HepG2 (cell line): ENCODE measurements at regions not wholly inside any gene's neighbourhood (a gene's known extent, or its start where the extent isn't known, plus 50 kb on each side); places are given as distances from the start of the nearest gene placed in this dataset.

Experiments used
- ATAC-seq: fragments of 200-7000 bp; cut with Tn5 transposase; 3 replicates; pipeline ENCODE4 v1.9.1; 2020; ENCODE audit warnings: mild to moderate bottlenecking, moderate library complexity
- BruUV-seq: library from RNA; stranded (reverse); fragments of 400-500 nt; replicated peaks from 2 replicates; lab custom pipeline; 2021; lab: Mats Ljungman, UMichigan
- CTCF ChIA-PET: fragments of 300-600 bp; formaldehyde crosslinking; extraction: SDS; loops from one replicate; lab custom pipeline; 2021; ENCODE audit warnings: low total read pairs, inconsistent platforms, low intra/inter-chr PET ratio; lab: Yijun Ruan, JAX
- POLR2A ChIA-PET: fragments of 350-600 bp; sonication (Branson Sonifier 250); formaldehyde crosslinking; loops from one replicate; lab custom pipeline; 2020; ENCODE audit warnings: antibody characterized with exemption, inconsistent platforms; lab: Yijun Ruan, JAX
- DNase-seq: peaks from one replicate; pipeline ENCODE4 v3.0.0-alpha.2; 2015; ENCODE audit warnings: low spot score
- FAIRE-seq: peaks from 3 replicates; lab custom pipeline; 2011; peaks lifted over from hg19 to GRCh38; lab: Jason Lieb, UNC
- H2AFZ ChIP-seq: one replicate; pipeline ENCODE4 v1.6.1; 2011; ENCODE audit warnings: low read length, inconsistent platforms
- H3K27ac ChIP-seq: fragments of 300-600 bp; 3 replicates; pipeline ENCODE4 v1.8.0; 2011; ENCODE audit warnings: mixed run types, mild to moderate bottlenecking, mixed read lengths, low read length, inconsistent platforms; ENCODE audit not compliant: insufficient read depth; ENCODE audit errors: extremely low read length
- H3K27me3 ChIP-seq, 2 experiments: fragments of 200-600 bp in 1 of 2; 2 replicates in 1 of 2; 3 replicates in 1 of 2; pipeline versions ENCODE4 v1.6.0 to v1.8.0; 2011; ENCODE audit warnings: low read length in 2 of 2, mild to moderate bottlenecking in 2 of 2, moderate library complexity in 2 of 2, inconsistent platforms in 1 of 2; ENCODE audit not compliant: insufficient read depth in 2 of 2, control insufficient read depth in 1 of 2
- H3K36me3 ChIP-seq, 2 experiments: fragments of 200-600 bp in 1 of 2; replicated peaks in 1 of 2; 2 replicates in 1 of 2; 3 replicates in 1 of 2; pipeline versions ENCODE4 v1.5.1 to v1.8.0; 2011; ENCODE audit warnings: low read length in 2 of 2, inconsistent platforms in 1 of 2; ENCODE audit not compliant: insufficient read depth in 2 of 2, control insufficient read depth in 1 of 2
- H3K4me1 ChIP-seq: 2 replicates; pipeline ENCODE4 v1.5.1; 2012; ENCODE audit warnings: low read length, inconsistent platforms; ENCODE audit not compliant: insufficient read depth
- H3K4me2 ChIP-seq: 2 replicates; pipeline ENCODE4 v1.6.0; 2011; ENCODE audit warnings: low read depth, low read length, inconsistent platforms
- H3K4me3 ChIP-seq, 3 experiments: fragments of 200-600 bp in 1 of 3; sonication (generic), shearing (Covaris generic) in 1 of 3; replicated peaks in 1 of 3; 2 replicates each; pipeline ENCODE4 v1.5.1; 2011 to 2016; ENCODE audit warnings: low read length in 3 of 3, inconsistent platforms in 2 of 3, low read depth in 2 of 3, mild to moderate bottlenecking in 2 of 3, control low read depth in 1 of 3, mixed read lengths in 1 of 3; ENCODE audit not compliant: insufficient read depth in 1 of 3
- H3K79me2 ChIP-seq: one replicate; pipeline ENCODE4 v1.6.1; 2011; ENCODE audit warnings: low read length, inconsistent platforms; ENCODE audit not compliant: insufficient read depth
- H3K9ac ChIP-seq: 2 replicates; pipeline ENCODE4 v1.6.0; 2011; ENCODE audit warnings: mild to moderate bottlenecking, low read depth, low read length, inconsistent platforms; ENCODE audit not compliant: insufficient read depth
- H3K9me3 ChIP-seq: 2 replicates; pipeline ENCODE4 v1.5.1; 2012; ENCODE audit warnings: mild to moderate bottlenecking, low read length
- H4K20me1 ChIP-seq: 2 replicates; pipeline ENCODE4 v1.6.0; 2011; ENCODE audit warnings: inconsistent platforms, mild to moderate bottlenecking, low read length, moderate library complexity; ENCODE audit not compliant: insufficient read depth
- CTCF ChIP-seq: sonication (generic); formaldehyde crosslinking; IDR thresholded peaks from 2 replicates; pipeline ENCODE4 v1.5.0; 2020; ENCODE audit warnings: mild to moderate bottlenecking, missing genetic modification reagents, moderate library complexity
- HNRNPUL1 ChIP-seq: fragments of 200-400 bp; formaldehyde crosslinking; IDR thresholded peaks from 2 replicates; pipeline ENCODE4 v1.6.1; 2017; ENCODE audit warnings: low read depth, mild to moderate bottlenecking, low read length, moderate library complexity
- STAG1 ChIP-seq: sonication (generic); formaldehyde crosslinking; IDR thresholded peaks from 2 replicates; pipeline ENCODE4 v1.4.0; 2020; ENCODE audit warnings: missing genetic modification reagents
- TFDP2 ChIP-seq: sonication (generic); formaldehyde crosslinking; IDR thresholded peaks from 2 replicates; pipeline ENCODE4 v1.4.0; 2020; ENCODE audit warnings: missing genetic modification reagents
- ZFX ChIP-seq: sonication (generic); formaldehyde crosslinking; IDR thresholded peaks from 2 replicates; pipeline ENCODE4 v1.4.0; 2020; ENCODE audit warnings: mild to moderate bottlenecking, low read depth, missing genetic modification reagents, moderate library complexity
- ZNF549 ChIP-seq: sonication (generic); formaldehyde crosslinking; IDR thresholded peaks from 2 replicates; pipeline ENCODE4 v1.5.0; 2020; ENCODE audit warnings: missing genetic modification reagents
- WGBS: methylation state at CpG from one replicate; pipeline ENCODE4 v1.1.6; 2017; ENCODE audit warnings: low lambda C conversion rate; 5-methylcytosine and 5-hydroxymethylcytosine counted together
- in situ Hi-C: cut with HindIII; loops from 2 replicates; pipeline ENCODE4 v1.10.0; 2017; ENCODE audit warnings: low pct_unique_long_range_greater_than_20kb; ENCODE audit not compliant: extremely low pct_ligation_motif_present
- intact Hi-C: fragments of 100-400 bp; cut with micrococcal nuclease; formaldehyde crosslinking; loops from one replicate; pipeline ENCODE4 v1.10.0; 2022; ENCODE audit not compliant: unreplicated experiment

- Histone ChIP-seq H3K27ac (no peak overlapping the region), H3K4me1 (no peaks in the 10 kb centered on the region), H3K4me2 (no peak overlapping the region), H3K79me2 (no peaks in the 10 kb centered on the region), H3K4me3 (no peak overlapping the region), H3K9ac (no peak overlapping the region), H3K36me3 (no peaks in the 10 kb centered on the region), H2AFZ (no peak overlapping the region), H3K9me3 (no peaks in the 10 kb centered on the region), H3K27me3 (no peaks in the 10 kb centered on the region), H4K20me1 (no peaks in the 10 kb centered on the region)
- ChIA-PET POLR2A (no interaction called here), CTCF (no interaction called here)
- in situ Hi-C loops, result no loop called here
- no peak for ATAC-seq
- TF ChIP-seq TFDP2, result no peak
- TF ChIP-seq HNRNPUL1, result no peak
- WGBS, result 11% methylated on average over 3 of the region's 3 CpGs
- no peak for FAIRE-seq
- intact Hi-C loops, result no loop called here
- no TSS peak for BruUV-seq
- DNase-seq, result no peak
Observed at GRCh38 chr4:15226203-15226602, 201.6 kb upstream of the C1QTNF7 start.

GRCh38 chr4:15231265-15232091 is 196.4 kb upstream of the C1QTNF7 start:
- in situ Hi-C loops, result loop anchor here (5.0 kb wide), 1 partner anchor 166 kb away; no protein-coding TSS in a partner anchor
- no peaks in the 10 kb centered on the region for H3K36me3 ChIP-seq
- H3K9ac ChIP-seq, result no peak overlapping the region
- H3K4me2 ChIP-seq, result no peak overlapping the region
- H3K4me1 ChIP-seq, result peaks cover 11% of the 10 kb centered on the region; the same call in 1 of the 2 replicates
- H3K27ac ChIP-seq, result no peak overlapping the region
- no peak overlapping the region for H3K4me3 ChIP-seq
- no TSS peak for BruUV-seq
- intact Hi-C loops, result loop anchor here (1.0 to 2.0 kb wide), 2 partner anchors 165 to 226 kb away; no protein-coding TSS in a partner anchor
- H3K9me3 ChIP-seq, result no peaks in the 10 kb centered on the region
- CTCF ChIA-PET, result interaction anchor here (0.7 to 3.0 kb wide), 3 partner anchors 163 to 225 kb away, joined by 3 to 13 read pairs (median 3); no protein-coding TSS in a partner anchor
- ATAC-seq, result peak; percentile 96
- H3K27me3 ChIP-seq, result no peaks in the 10 kb centered on the region
- H3K79me2 ChIP-seq, result no peaks in the 10 kb centered on the region
- WGBS, result 37% methylated on average over 8 of the region's 8 CpGs
- POLR2A ChIA-PET, result no interaction called here
- FAIRE-seq, result peak; percentile 66
- H4K20me1 ChIP-seq, result no peaks in the 10 kb centered on the region
- DNase-seq, result peak; percentile 68
- H2AFZ ChIP-seq, result no peak overlapping the region
- TF ChIP-seq STAG1 (CRISPR knock-in tag), result peak; percentile 64
- TF ChIP-seq ZFX (CRISPR knock-in tag), result no peak
- no peak for TF ChIP-seq ZNF549 (CRISPR knock-in tag)
- peak; percentile 72 for TF ChIP-seq CTCF
